ENCODE measurements at regions not wholly inside any gene's neighbourhood (a gene's known extent, or its start where the extent isn't known, plus 50 kb on each side); places are given as distances from the start of the nearest gene placed in this dataset.

DNA sequence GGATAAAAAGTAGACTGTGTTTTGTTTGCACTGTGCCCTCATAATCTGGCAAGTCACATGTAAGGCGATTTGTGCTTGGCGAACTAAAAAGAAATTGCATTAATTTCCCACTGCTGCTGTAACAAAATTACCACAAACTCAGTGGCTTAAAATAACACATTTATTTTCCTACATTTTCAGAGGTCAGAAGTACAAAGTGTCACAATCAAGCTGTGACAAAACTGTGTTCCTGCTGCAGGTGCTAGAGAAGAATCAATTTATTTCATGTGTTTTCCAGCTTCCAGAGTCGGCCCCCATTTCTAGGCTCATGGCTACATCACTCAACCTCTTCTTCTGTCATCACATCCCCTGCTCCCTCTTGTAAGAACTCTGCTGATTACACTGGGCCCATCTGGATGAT lies 158.6 kb upstream of the UFM1 start:
- no peaks in the 10 kb centered on the region for H3K36me3 Mint-ChIP-seq (ENCODE audit: low read depth)
- H3K4me1 Mint-ChIP-seq (ENCODE audit: low read depth), result no peaks in the 10 kb centered on the region
- no peak overlapping the region for H3K4me3 Mint-ChIP-seq
- H3K27me3 Mint-ChIP-seq, result no peaks in the 10 kb centered on the region
- DNase-seq, result no peak
- no peak overlapping the region for H3K27ac Mint-ChIP-seq
- H3K9me3 Mint-ChIP-seq, result no peaks in the 10 kb centered on the region

DNA sequence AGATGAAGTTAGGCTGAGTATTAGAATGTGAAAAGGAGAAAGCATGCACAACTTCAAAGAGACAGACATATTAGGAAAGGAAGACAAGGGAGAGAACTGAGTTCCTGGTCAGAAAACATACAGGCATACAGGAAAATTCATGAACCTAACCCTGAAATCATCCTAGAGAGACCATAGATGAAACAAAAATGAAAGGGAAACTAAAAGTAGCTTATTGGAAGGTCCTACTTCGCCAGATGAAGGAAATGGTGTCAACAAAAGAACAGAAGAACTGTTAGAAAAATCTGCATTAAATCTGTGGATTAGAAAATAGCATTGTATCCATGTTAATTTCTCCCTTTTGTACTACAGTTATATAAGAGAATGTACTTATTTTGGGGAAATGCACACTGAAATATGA lies 169.0 kb upstream of the UFM1 start:
- Mint-ChIP-seq H3K27me3 (no peaks in the 10 kb centered on the region), H3K9me3 (no peaks in the 10 kb centered on the region), H3K4me3 (peak overlapping the region; percentile 55), H3K27ac (peak overlapping the region; percentile 19), H3K36me3 (ENCODE audit: low read depth) (no peaks in the 10 kb centered on the region), H3K4me1 (ENCODE audit: low read depth) (peaks cover 14% of the 10 kb centered on the region)
- no peak for DNase-seq

DNA sequence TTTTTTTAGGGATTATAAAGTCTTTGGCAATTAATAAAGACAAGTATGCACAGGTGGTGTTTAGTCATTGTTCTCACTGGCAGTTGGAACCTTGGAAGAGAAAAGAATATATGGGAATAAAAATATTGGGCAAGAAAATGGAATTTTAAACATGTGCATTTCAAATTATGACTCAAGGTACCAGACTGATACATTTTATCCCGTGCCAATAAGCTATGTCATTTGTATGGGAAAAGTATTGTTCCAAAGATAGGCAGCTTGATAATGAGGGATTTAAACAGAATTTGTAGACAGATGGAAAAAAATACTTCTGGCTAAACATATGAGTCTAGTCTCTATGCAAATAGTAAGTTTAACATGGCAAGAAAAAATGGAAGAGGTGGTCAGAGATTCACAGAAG lies 169.5 kb upstream of the UFM1 start:
- DNase-seq, result no peak
- Mint-ChIP-seq H3K27ac (no peak overlapping the region), H3K4me3 (no peak overlapping the region), H3K27me3 (no peaks in the 10 kb centered on the region), H3K36me3 (ENCODE audit: low read depth) (no peaks in the 10 kb centered on the region), H3K9me3 (no peaks in the 10 kb centered on the region), H3K4me1 (ENCODE audit: low read depth) (peaks cover 14% of the 10 kb centered on the region)

DNA sequence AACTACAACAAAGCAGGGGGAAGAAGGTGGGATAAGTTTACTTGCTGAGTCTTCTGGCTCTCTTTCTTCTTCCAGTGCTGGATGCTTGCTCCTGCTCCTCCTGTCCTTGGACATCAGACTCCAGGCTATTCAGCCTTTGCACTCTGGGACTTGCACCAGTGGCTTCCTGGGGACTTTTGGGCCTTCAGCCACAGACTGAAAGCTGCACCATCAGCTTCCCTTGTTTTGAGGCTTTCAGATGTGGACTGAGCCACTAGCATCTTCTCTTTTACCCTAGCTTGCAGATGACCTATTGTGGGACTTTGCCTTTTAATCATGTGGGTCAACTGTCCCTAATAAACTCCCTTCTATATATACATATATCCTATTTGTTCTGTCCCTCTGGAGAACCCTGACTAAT lies 173.0 kb upstream of the UFM1 start:
- Mint-ChIP-seq H3K36me3 (ENCODE audit: low read depth) (no peaks in the 10 kb centered on the region), H3K27me3 (no peaks in the 10 kb centered on the region), H3K4me3 (no peak overlapping the region), H3K9me3 (no peaks in the 10 kb centered on the region), H3K4me1 (ENCODE audit: low read depth) (peaks cover 12% of the 10 kb centered on the region), H3K27ac (no peak overlapping the region)
- DNase-seq, result no peak

DNA sequence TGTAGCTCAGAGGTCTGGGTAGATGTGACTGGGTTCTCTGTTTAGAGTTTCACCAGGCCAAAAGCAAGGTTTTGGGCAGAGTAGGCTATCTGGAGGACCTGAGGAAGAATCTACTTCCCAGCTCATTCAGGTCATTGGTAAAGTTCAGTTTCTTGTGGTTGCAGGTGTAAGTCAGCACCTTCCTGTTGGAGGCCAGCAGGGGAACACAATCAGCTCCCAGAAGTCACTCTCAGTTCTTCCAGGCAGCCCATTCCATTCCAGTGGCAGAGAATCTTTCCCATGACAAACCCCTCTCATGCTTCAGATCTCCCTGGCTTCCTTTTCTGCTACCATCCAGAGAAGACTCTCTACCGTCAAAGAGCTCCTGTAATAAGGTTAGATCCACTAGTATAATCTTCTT lies 176.2 kb upstream of the UFM1 start:
- H3K27ac Mint-ChIP-seq, result no peak overlapping the region

DNA sequence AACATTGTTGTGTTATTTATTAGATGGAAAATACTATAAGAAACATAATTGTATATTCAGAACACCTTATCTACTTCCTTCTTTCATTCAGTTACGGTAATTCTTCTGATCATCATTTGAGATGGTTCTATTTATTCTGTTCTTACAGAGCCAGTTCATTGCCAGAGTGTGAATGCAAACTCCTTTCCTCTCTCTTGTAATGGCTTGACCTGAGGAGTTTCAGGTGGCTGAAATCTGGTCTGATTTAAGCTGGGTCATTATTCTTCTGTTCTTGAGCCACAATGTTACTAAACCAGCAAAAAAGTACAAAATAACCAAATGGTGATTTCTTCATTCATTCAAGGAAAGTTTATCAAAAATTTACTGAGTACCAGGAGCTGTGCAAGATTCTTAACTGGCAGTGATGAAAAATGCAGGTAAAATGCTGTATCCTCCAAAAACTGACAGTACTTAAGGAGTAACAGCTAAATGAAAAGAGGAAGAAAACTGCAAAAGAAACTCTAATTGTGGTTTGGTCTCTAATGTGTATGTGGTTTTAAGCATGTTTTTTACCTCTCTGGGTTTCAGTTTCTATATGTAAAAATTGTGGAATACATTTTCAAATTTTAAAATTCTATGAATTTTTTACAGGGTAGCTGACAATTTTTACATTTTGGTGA lies 182.4 kb upstream of the UFM1 start:
- H3K4me1 Mint-ChIP-seq (ENCODE audit: low read depth), result peaks cover 4% of the 10 kb centered on the region
- H3K36me3 Mint-ChIP-seq (ENCODE audit: low read depth), result no peaks in the 10 kb centered on the region
- H3K27me3 Mint-ChIP-seq, result no peaks in the 10 kb centered on the region
- H3K27ac Mint-ChIP-seq, result no peak overlapping the region
- H3K4me3 Mint-ChIP-seq, result no peak overlapping the region
- DNase-seq, result no peak
- H3K9me3 Mint-ChIP-seq, result no peaks in the 10 kb centered on the region

More for the DNA sequence above, 176.2 kb upstream of the UFM1 start:
- no peaks in the 10 kb centered on the region for H3K4me1 Mint-ChIP-seq (ENCODE audit: low read depth)
- H3K4me3 Mint-ChIP-seq, result no peak overlapping the region
- no peaks in the 10 kb centered on the region for H3K36me3 Mint-ChIP-seq (ENCODE audit: low read depth)
- no peak for DNase-seq
- no peaks in the 10 kb centered on the region for H3K9me3 Mint-ChIP-seq
- H3K27me3 Mint-ChIP-seq, result no peaks in the 10 kb centered on the region

DNA sequence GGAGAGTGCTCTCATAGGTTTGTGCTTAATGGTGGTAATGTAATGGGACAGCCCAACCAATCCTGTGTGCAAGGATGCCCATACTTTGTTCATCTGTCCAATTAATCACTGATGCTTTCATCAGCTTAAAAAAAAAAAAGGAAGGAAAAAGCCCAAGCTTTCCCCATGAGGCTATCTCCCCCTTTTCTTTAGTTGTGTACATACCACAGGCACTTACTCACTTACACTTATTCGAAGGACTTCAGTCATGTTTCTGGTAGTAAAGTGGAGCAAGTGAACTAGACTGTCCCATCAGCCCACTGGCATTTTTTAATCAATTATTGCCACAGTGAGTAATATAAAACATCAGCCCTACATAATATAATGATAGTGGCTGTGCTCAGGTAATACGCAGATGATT lies 183.5 kb upstream of the UFM1 start:
- Mint-ChIP-seq H3K27ac (no peak overlapping the region), H3K36me3 (ENCODE audit: low read depth) (no peaks in the 10 kb centered on the region), H3K4me3 (no peak overlapping the region), H3K9me3 (no peaks in the 10 kb centered on the region), H3K4me1 (ENCODE audit: low read depth) (peaks cover 4% of the 10 kb centered on the region), H3K27me3 (no peaks in the 10 kb centered on the region)
- no peak for DNase-seq

DNA sequence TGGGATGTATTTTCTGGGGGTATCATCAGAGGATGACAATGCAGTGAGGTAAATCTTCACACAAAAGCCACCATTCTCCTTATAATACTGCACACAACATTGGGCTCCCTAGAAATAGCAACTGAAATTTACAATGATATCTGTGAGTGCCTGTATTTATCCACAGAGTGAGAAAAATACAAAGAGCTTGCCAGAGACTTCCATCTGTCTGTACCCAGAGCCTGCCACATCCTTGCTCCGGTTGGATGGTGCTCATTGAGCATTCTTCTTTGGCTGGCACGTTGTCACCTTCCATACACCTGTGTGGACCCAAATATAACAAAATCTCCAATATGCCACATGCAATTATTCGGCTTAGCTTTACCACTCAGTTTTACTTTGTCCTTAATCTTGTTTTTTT lies 189.5 kb upstream of the UFM1 start:
- no peaks in the 10 kb centered on the region for H3K9me3 Mint-ChIP-seq
- H3K4me3 Mint-ChIP-seq, result no peak overlapping the region

DNA sequence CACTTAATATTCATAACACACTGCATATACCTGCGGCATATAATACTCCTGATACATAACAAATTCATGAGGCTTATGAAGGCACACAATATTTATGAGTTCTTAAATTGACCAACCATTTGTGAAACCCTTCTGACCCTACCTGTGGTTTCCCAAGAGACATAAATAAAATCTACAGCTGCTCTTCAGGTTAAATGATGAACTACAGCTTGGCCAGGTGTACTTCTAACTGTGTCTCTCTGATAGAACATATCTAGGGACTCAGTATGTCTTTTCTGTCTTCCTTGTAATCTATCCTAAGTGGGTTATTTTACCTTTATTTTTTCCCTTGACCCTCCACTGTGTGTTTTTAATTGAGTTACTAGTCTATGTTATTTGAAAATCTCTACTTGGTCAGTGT lies 189.9 kb upstream of the UFM1 start:
- no peak overlapping the region for H3K27ac Mint-ChIP-seq
- H3K4me3 Mint-ChIP-seq, result no peak overlapping the region
- DNase-seq, result no peak
- no peaks in the 10 kb centered on the region for H3K27me3 Mint-ChIP-seq
- H3K9me3 Mint-ChIP-seq, result no peaks in the 10 kb centered on the region
- H3K4me1 Mint-ChIP-seq (ENCODE audit: low read depth), result no peaks in the 10 kb centered on the region
- no peaks in the 10 kb centered on the region for H3K36me3 Mint-ChIP-seq (ENCODE audit: low read depth)

More for the DNA sequence above, 189.5 kb upstream of the UFM1 start:
- H3K27me3 Mint-ChIP-seq, result no peaks in the 10 kb centered on the region
- H3K27ac Mint-ChIP-seq, result no peak overlapping the region
- H3K36me3 Mint-ChIP-seq (ENCODE audit: low read depth), result no peaks in the 10 kb centered on the region
- no peaks in the 10 kb centered on the region for H3K4me1 Mint-ChIP-seq (ENCODE audit: low read depth)
- no peak for DNase-seq

DNA sequence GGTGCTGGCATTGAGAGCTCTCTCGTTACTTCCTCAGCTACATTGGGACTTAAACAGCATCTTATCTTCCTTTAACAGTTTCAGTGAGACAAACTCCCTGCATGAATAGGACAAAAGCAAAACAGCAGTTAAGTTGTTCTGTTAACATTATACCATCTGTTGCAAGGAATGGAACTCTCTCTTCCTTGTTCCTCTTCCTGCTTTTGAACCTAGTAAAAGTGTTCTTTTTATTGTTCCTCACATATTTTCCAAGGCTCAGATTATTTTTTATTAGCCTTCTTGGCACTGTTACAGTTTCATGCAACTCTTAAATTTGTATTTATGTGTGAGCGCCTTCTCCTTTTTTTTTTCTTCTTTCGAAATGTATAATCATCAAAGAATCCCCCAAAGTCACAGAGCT lies 202.6 kb upstream of the UFM1 start:
- H3K4me1 Mint-ChIP-seq (ENCODE audit: low read depth), result no peaks in the 10 kb centered on the region
- DNase-seq, result no peak
- H3K27me3 Mint-ChIP-seq, result no peaks in the 10 kb centered on the region
- H3K36me3 Mint-ChIP-seq (ENCODE audit: low read depth), result no peaks in the 10 kb centered on the region
- H3K4me3 Mint-ChIP-seq, result no peak overlapping the region
- H3K9me3 Mint-ChIP-seq, result peaks cover 9% of the 10 kb centered on the region
- no peak overlapping the region for H3K27ac Mint-ChIP-seq

DNA sequence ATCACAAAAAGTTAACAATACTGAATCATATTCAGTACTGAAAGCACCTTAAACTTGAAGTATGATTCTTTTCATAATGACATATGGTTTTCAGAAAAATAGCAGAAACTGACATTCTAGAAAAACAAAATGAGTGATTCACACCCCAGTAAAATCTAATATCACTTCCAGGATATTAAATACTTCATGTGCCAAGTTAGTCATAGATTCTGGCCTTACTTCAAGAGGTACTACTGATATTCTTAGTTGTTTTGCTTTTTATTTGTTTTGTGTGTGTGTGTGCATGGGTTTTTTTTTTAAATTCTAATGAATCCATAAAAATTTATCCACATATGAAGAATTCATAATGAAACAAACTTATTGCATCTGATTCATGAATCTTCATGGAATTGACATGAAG lies 207.9 kb upstream of the UFM1 start:
- Mint-ChIP-seq H3K4me3 (no peak overlapping the region), H3K36me3 (ENCODE audit: low read depth) (no peaks in the 10 kb centered on the region), H3K27me3 (no peaks in the 10 kb centered on the region), H3K4me1 (ENCODE audit: low read depth) (no peaks in the 10 kb centered on the region), H3K9me3 (peaks cover 5% of the 10 kb centered on the region), H3K27ac (no peak overlapping the region)
- no peak for DNase-seq

DNA sequence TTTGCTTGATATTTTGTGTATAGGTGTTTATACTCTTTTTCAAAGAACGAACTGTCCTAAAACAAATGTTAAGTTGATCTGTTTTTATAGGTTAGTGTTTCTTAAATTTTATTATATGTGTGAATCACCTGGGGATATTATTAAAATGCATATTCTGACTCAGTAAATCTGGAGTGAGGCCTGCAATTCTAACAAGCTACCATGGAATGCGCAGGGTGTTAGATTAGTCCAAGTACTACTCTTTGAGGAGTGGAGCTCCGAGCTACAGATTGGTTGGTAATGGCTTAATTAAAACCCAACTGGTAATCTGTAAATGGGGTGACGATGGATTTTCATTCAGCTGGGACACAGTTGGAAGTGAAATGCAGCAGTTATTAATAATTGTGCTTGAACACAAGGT lies 214.1 kb upstream of the UFM1 start:
- Mint-ChIP-seq H3K9me3 (peaks cover 19% of the 10 kb centered on the region), H3K27ac (no peak overlapping the region), H3K4me1 (ENCODE audit: low read depth) (no peaks in the 10 kb centered on the region)

DNA sequence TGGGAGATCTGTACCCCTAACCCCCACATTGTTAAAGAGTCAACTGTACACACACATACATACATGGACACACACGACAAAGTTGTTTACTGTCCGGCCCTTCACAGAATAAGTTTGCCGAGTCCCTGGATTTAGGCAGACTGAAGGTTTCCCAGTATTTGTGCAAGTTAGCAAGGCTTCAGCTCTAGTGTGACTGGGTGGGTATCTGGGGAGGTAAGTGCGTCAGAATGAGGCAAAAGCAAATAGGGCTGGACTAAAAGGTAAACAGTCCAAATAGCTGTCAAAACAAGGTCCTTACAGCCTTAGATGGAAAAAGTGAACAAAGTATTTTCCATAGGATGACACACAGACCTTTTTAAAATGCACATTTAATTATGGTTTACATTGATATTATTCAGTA lies 228.4 kb upstream of the UFM1 start:
- no peaks in the 10 kb centered on the region for H3K4me1 Mint-ChIP-seq (ENCODE audit: low read depth)
- no peak overlapping the region for H3K27ac Mint-ChIP-seq
- DNase-seq, result no peak
- H3K36me3 Mint-ChIP-seq (ENCODE audit: low read depth), result no peaks in the 10 kb centered on the region
- H3K4me3 Mint-ChIP-seq, result no peak overlapping the region
- H3K27me3 Mint-ChIP-seq, result no peaks in the 10 kb centered on the region
- H3K9me3 Mint-ChIP-seq, result peaks cover 4% of the 10 kb centered on the region

More for the DNA sequence above, 214.1 kb upstream of the UFM1 start:
- Mint-ChIP-seq H3K36me3 (ENCODE audit: low read depth) (no peaks in the 10 kb centered on the region), H3K27me3 (no peaks in the 10 kb centered on the region), H3K4me3 (no peak overlapping the region)
- no peak for DNase-seq

DNA sequence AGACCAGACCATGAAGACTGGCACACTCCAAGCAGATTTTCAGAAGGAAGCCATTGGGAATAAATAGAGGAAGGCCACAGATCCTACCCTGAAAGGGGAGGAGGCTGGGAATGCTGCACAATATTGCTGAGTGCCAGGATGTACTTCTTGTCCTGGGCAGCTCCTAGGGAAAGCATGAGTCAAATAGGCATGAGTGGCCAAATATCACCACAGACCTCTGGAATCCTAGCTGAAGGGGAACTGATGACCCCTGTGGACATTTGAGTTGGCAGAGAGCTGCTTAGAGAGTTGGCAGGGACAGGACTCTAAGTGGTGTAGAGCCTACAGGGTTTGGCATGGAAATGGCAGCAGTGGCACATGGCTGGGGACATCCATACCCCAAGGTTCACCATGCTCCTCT lies 234.3 kb upstream of the TRPC4 start:
- no peaks in the 10 kb centered on the region for H3K36me3 Mint-ChIP-seq (ENCODE audit: low read depth)

DNA sequence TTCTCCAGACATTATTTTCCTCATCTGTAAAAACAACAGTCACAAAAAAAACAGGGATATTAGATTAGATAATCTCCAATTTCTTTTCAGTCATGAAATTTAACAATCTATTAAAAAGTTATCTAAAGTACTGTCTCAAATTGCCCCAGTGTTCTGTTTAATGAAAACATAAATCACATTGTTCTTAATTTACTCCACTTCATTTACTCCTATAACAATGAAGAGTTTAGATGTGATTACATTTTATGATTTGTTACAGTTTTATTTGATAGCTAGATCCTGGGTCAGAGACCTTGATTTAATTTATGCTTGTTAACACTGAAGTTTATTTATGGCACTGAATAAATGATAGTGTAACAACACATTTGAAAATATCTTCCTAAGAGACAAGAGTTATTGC lies 230.2 kb upstream of the TRPC4 start:
- no peak overlapping the region for H3K4me3 Mint-ChIP-seq
- no peak overlapping the region for H3K27ac Mint-ChIP-seq
- H3K27me3 Mint-ChIP-seq, result no peaks in the 10 kb centered on the region
- no peak for DNase-seq
- H3K9me3 Mint-ChIP-seq, result peaks cover 13% of the 10 kb centered on the region
- H3K4me1 Mint-ChIP-seq (ENCODE audit: low read depth), result no peaks in the 10 kb centered on the region
- no peaks in the 10 kb centered on the region for H3K36me3 Mint-ChIP-seq (ENCODE audit: low read depth)

More for the DNA sequence above, 234.3 kb upstream of the TRPC4 start:
- Mint-ChIP-seq H3K4me3 (no peak overlapping the region), H3K27ac (no peak overlapping the region), H3K9me3 (peaks cover 14% of the 10 kb centered on the region), H3K27me3 (no peaks in the 10 kb centered on the region), H3K4me1 (ENCODE audit: low read depth) (no peaks in the 10 kb centered on the region)
- DNase-seq, result no peak

DNA sequence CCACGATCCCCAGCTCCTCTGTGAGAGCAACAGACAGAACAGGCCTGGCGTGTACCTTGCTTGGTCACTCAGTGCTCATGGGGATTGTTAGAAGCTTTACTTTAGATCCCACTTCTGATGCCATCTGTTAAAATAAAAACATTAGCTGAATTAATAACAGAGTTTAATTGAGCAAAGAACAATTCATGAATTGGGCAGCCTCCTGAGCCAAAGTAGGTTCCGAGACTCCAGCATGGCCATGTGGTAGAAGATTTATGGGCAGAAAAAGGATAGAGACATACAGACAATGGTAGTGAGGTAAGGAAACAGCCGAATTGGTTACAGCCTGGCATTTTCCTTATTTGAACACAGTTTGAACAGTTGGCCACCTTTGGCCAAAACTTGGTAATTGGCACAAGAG lies 223.9 kb upstream of the TRPC4 start:
- H3K27ac Mint-ChIP-seq, result no peak overlapping the region
- H3K4me3 Mint-ChIP-seq, result no peak overlapping the region
- no peaks in the 10 kb centered on the region for H3K36me3 Mint-ChIP-seq (ENCODE audit: low read depth)

More for the DNA sequence above, 223.9 kb upstream of the TRPC4 start:
- Mint-ChIP-seq H3K4me1 (ENCODE audit: low read depth) (no peaks in the 10 kb centered on the region), H3K9me3 (no peaks in the 10 kb centered on the region), H3K27me3 (no peaks in the 10 kb centered on the region)
- no peak for DNase-seq
